GM20431 (cell line): ENCODE measurements at regions not wholly inside any gene's neighbourhood (a gene's known extent, or its start where the extent isn't known, plus 50 kb on each side); places are given as distances from the start of the nearest gene placed in this dataset.

ENCODE experiments used
- in situ Hi-C: fragments of 300-500 bp; cut with MseI, MboI; formaldehyde crosslinking; loops from one replicate; pipeline ENCODE4 v1.15.0; 2020; ENCODE audit warnings: low sequenced_read_pairs; ENCODE audit not compliant: unreplicated experiment

DNA sequence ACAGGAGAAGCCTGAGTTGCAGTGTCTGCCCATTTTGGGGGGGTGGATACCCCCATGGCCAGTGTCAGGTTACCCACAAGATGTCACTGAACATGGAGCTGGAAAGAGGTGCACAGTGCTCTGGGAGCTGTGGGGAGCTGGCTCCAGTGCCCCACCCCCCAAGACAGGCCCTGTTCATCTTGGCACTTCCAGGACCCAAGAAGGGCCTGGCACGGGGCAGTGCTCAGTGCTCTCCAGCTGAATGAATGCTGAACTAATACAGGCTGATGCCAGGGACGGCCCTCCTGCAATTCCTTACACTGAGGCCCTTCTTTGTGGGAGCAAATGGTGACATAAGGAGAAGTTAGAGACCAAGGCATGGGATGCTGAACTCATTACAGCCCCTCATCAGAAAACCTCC is 163.4 kb upstream of the GLI2 start:
- in situ Hi-C loops = no loop called here

DNA sequence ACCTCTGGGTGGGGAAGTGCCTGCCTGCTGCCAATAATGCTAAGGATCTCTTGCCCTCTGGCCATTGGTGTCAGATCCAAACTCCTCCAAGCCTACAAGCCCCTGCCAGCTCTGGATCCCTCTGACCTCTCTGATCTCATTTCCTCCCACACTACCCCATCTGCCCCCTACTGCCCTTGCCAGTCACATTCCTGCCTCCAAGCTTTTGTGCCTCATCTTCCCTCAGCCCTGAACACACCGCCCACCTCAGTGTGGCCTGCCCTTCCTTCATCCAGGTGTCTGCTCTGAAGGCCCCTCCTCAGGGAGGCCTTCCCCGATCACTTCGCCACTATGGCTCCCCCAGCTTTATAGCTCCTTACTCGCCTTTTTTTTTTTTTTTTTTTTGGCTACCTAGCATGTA is 161.0 kb upstream of the GLI2 start:
- in situ Hi-C loops = no loop called here

DNA sequence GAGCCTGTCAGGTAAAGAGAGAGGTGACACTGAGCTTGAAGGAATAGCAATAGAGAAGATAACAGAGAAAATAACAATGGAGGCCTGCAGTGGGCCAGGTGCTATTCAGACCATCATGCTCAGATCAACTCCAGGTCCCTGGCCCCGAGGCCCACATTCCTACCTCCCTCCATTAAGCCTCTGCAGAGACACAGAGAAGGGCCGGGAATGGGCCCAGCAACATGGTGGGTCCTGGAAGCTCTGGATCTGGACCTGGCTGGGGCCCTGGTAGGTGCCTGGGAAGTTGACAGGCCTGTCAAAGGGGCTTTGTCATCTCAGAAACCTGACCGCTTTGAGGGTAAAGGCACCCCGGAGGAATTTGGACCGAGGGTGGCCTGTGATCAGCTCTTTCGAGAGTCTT is 159.7 kb upstream of the GLI2 start:
- in situ Hi-C loops = no loop called here

DNA sequence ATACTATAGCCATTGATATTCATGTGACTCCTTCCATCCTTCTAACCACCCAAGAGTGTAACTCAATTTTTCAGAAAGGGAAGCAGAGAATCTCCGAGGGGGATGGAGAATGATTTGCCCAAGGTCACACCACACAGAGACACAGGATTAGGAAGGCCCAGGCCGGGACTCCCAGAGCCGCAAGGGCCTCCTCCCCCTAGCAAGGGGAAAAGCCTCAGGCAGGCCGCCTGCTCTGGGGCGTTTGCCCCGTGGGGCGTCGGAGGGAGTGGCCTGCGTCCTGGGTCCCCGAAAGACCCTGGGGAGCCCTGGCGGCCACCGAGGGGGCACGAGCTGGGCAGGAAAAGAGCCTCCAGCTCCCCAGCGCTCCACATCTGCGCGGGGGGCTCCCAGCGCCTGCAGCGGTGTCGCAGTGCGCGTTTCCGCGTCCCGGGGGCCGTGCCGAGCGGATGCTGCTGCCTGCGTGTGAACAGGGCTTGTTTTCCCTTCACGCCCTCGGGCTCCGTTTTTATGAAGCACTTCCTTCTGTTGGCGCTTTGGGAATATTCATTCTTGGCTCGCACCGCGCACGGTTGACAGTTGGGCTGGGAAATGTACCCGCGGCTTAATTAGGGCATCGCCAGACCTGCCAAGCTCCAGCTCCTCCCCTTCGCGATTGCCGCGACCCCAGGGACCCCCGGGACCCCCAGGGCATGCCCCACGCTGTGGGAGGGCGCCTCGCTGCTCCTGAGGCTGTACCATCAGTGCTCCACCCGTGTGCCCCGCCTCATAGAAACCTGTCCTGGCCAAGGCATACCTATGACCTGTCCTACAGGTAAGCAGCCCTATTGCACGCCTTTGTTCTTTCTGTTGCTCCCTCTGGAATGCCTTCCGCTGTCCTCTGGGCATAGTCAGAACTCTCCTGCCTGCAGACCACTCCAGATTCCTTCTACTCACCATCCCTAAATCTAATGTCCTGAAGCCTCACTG is 158.9 kb upstream of the GLI2 start:
- in situ Hi-C loops = no loop called here

DNA sequence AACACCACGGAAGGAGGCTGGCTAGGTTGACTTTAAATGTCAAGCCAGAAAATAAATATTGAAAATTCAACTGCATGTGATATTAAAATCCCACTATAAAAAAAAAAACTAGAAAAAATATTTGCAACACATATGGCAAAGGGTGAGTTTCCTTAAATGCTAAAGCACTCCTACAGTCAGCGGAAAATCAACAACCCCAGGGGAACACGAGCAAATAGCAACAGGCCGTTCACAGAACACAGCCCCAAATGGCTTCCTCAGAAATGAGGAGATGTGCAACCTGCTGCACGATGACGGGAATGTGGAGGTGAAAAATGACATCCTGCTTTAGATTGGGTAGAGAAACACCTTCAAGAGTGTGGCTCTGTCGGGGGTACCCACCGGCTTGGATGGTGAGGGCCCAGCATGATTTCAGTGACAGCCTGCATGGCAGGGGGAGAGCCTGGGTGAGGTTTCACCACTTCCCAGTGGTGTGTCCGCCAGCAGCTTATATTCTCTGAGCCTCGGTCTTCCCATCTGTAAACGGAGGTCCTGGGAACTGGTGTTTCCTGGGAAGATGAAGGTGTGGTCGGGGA is 157.9 kb upstream of the GLI2 start:
- in situ Hi-C loops = no loop called here

DNA sequence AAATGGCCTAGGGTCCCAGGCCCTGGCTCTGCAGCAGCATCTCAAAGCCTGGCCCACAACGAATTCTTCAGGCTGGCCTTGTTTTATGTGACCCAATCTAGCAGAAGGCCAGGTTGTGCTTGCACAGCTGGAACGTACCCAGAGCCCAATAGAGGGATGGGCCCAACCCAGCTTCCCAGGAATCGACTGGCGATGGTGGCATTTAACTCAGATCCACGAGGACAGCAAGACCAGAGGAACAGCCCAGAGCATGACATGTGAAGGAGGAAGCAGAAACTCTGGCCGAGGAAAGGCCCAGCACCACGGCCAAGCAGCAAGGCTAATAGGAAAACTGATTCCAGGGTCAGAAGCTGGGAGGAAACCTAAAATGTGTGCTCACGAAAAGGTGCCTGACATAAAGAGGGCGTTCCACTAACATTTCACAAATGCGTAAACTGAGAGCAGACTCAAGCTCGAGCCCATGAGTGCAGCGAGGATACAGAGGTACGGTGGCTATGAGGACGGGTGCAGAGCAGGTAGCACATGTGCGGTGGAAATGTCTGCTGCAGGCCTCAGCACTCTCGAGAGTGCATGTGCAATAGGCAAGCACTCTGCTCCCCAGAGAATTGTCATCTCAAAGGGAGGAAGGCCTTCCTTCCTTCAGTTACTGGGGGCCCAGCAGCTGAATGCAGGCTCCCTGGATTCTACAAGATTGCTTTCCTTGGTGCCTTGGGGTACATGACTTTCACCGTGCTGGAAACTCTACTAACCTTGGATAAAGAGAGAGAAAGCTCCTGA is 156.9 kb upstream of the GLI2 start:
- in situ Hi-C loops = no loop called here

DNA sequence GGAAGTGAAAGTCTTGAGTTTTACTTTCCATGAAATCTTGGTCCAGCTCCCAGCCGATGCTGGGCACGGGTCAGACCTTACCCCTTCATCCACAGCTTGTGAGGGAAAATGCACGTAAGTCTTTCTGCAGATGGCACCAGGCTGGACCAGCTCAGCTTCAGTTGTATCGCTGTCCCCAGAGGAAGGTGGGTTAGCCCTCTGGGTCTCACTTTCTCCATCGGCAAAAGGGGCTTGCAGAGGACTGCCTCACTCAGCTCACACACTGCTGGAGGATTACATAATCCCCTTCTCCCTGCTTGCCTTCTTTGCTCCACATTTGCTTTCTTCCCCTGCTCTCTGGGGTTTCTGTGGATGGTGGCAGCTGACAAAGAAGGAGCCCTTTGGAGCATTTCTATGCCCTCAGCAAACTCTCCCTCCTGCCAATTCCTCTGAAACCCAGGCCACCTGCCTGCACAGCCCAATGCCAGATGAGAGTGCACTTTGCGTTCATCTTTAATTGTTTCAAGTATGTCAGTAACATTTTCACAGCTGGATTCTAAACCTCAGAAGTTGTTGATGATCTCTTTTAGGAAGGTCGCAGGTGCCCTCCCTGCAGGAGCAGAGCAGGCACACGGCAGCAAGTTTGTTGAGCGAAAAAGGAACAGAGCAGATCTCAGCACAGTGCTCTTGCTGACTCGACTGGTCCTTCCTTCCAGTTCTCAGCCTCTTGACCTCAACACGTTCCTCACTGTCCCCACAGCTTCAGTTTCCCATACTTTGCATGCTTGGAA is 155.6 kb upstream of the GLI2 start:
- in situ Hi-C loops = no loop called here

DNA sequence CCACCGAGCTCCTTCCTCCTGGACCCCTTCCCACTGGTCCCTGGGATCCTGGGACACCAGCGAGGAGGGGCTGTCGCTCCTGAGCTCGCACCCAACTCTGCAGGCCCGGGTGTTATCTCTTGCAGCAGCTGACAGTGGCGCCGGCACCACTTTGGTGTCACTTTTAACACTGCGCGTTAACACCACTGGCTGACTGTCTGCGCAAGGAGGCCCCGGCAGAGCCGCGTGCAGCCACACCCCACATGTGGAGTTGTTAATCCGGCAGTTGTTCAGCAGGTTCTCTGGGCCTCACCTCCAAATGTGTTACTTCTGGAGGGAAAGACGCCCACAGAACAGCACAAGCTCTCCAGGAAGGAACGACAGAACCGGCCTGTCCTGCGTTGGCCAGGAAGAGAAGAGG is 155.0 kb upstream of the GLI2 start:
- in situ Hi-C loops = no loop called here

DNA sequence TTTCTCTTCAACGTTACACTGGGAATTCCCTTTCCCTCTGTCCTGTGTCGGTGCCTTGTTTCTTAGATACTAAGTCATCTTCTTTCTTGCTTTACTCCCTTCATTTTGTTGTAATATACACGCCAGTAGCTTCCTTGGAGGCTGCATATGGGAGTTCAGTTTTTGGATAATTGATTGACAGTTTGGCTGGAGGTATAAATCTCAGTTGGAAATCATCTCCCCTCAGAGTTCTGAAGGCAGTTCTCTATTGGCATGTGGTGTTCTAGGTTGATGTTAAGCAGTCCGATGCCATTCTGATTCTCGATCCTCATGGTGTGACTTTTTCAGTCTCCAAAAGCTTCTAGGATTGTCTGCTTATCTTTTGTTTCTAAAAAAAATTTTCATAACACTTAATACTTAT is 152.5 kb upstream of the GLI2 start:
- in situ Hi-C loops = no loop called here

DNA sequence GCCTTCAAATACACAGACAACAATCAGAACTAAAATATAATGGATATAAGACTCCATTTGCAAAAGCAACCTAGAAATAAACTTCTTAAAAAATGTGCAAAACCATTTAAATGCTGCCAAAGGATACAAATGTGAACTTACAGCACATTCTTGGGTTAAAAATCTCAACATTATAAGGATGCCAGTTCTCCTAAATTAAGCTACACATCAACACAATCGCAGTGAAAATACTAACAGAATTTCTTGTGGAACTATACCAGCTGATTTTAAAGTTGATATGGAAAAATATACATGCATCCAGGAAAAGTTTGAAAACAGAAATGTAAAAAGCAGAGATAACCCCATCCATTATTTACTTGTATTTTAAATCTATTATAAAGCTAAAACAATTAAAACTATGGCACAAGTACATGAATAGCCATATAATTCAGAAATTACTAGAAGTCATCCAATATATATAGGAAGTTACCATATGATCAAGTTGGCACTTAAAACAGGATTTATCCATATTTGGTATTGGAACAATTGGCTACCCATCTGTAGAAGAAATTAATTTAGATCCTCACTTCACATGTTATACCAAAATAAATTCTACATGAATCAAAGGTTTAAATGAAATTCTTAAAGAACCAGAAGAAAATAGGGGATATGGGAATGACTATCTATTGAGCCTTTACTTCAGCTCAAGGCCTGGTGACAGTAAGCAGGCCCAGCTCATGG is 151.7 kb upstream of the GLI2 start:
- in situ Hi-C loops = no loop called here

DNA sequence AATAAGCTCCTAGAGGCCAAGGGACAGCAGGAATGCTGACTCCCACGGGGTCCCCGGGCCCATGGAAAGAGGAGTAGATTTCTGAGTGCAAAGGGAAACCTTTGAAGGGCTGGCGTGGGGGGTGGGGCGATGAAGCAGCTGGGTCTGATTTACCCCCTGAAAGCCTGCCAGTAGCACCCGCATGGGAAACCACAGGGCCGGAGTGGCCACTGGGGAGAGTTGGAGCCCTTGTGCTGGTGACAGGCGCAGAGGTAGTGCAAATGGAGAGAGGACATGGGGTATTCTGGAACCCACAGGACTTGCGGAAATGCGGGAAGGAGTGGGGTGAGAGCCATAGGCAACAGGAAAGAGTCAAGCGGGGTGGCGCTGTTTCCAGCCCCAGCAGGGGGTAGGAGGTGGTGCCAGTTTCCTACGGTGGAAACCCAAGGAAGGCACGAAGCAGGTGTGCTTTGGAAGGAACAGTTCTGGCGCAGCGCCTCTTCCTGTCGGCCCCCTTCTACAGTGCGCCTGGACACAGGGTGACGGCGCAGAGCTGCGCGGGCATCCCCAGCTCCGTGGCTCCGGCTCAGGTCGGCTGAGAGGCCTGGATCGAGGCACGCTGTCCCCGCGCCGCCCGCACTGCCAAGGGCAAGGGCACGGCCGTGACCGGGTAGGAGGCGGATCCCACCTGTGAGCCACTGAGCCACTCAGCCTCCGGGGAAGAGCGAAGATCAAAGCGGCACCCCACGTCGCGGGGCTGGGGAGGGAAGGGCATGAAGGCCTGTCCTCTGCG is 149.0 kb upstream of the GLI2 start:
- in situ Hi-C loops = no loop called here

DNA sequence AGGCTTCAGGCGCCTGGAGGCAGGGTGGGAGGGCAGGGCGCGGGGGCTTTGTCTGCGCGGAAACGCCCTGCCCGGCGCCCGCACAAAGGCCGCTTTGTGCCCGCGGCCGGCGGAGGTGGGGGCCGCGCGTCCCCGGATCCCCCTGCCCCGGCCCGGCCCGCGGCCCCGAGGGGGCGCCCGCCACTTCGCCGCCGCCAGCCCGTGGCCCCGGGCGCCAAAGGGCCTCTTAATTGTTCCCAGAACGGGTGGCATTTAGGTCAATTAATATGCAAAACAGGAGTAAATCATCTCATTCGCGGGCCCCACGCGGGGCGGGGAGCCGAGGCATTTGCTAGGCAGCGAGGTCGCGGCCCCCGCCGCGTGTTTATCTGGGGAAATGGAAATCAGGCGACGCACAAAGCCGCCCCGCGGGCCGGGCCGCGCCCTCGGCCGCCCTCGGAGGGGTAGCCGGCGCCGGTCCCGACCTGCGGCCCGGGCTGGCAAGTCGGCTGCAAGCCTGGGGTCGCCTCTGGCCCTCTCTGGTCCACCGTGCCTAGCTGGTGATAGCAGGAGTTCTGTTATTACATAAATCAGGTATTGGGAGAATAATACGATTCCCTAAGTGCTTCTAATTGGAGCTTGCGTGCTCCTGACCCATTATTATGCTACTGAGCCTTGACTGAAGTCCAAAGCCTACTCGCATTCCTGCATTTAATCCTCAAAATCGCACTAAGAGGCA is 148.2 kb upstream of the GLI2 start:
- in situ Hi-C loops = no loop called here

DNA sequence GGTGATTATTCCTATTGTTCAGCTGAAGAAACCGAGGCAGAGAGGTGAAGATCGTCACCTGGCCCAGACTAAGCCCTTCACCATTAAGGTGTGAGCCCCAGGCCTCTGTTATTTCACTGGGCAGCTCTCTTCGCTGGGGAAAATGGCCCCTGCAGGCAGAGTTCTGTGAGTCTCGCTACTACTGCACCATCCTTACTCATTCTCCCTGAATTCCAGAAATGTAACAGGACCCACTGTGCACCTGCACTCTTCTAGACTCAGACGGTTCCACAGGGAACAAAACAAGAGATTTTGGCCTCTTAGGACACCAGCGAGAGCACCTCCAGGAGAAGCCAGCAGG is 147.7 kb upstream of the GLI2 start:
- in situ Hi-C loops = no loop called here

DNA sequence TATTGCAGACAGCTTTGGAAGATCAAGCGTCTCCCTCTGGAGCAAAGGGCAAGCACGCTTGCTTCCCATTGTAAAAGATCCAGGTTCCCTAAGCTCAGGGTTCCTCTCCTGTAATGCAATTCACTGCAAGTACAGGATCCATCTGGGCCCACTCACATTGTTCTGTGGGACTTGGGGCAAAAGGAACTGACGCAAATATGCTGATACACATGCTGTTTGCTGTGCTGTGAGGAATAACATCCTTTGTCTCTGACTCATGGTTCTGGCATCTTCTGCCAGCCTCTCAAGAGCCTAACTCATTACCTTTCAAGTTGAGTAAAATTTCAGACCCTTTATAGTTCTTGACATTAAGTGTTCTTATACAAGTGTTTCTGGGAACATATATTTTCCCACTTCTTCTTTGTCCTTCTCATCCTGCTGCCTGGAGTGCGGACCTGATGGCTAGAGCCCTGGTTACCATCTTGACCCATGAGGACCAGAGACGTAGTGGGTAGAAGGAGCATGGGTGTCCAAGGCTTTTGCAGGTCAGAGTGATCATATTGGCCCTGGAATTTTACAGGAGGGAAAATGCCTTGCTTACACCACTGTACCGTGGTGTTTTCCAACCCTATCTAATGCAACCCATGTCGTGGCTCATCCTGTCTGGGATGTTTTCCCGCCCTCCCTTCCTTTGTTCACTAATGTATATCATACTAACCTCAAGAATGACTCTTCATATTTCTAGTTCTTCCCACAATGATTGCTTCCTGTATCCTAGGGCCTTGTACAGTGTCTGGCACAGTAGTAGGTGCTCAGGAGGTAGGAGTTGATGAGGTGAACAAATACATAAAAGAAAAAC is 145.7 kb upstream of the GLI2 start:
- in situ Hi-C loops = no loop called here

DNA sequence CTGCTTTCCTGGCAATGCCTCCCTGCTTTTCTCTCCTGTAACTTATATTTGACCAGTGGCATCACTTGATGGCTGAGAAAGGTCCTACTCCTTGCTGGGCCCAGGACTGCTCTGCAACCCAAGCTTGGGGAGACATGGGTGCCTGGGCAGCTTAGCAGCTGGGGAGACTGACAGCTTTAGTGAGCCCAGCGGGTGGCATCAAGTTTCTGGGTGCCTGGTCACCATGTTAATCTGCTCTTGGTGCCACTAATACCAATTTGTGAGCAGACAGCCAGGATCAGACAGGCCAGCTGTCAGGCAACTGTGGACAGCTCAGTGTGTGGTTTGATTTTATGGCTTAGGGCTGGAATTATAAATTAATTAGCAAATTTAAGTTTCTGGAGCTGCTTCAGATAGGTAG is 144.8 kb upstream of the GLI2 start:
- in situ Hi-C loops = no loop called here

DNA sequence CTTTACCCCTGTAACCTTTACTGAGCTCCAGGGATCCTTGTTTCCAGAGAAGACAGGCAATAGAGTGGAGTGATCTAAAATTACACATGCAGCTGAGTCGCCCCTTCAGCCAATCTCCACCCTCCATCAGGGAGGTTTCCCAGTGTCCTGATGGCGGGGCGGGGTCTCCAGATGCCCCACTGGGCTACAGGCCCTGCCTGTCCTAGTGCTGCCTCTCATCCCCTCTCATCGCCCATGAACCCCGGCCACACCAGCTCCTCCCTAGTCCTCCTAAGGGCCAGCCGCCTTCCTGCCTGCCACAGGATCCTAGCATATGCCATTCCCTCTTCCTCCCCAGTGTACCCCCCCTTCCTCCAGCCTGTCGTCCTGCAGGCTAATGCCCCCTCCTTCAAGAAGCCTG is 144.1 kb upstream of the GLI2 start:
- in situ Hi-C loops = no loop called here

DNA sequence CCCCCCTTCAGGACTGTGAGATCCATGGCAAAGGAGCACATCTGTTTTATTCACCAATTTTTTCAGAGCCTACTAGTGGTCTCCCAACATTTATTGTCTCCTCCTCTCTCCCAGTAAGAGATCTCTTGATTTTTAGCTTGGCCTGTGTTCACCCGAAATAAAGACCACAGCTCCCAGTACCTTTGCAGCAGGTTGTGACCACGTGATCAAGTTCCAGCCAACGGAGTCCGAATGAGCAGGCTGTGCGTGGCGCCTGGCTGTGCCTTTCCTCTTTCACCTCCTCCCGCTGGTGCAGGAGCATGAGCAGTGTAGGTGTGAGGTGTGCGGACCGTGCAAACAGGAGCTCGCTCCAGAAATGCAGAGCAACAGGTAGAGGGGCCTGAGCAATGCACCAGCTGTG is 143.6 kb upstream of the GLI2 start:
- in situ Hi-C loops = no loop called here
